ENCODE measurements at regions not wholly inside any gene's neighbourhood (a gene's known extent, or its start where the extent isn't known, plus 50 kb on each side); places are given as distances from the start of the nearest gene placed in this dataset.

- DNase-seq = no peak
Measured at GRCh38 chr7:67426654-67427053, 430.0 kb downstream of the TYW1 start.

- no peak for DNase-seq
Measured at GRCh38 chr7:67429735-67430134, 433.1 kb downstream of the TYW1 start.

GRCh38 chr7:67432536-67433234 lies 436.1 kb downstream of the TYW1 start:
- no peak for DNase-seq

- no peak for DNase-seq
Measured at GRCh38 chr7:67435894-67436535, 439.4 kb downstream of the TYW1 start.

GRCh38 chr7:67438198-67438882 lies 441.7 kb downstream of the TYW1 start:
- no peak for DNase-seq

- DNase-seq = no peak
Measured at GRCh38 chr7:67438913-67439505, 442.4 kb downstream of the TYW1 start.

- no peak for DNase-seq
Measured at GRCh38 chr7:67440321-67440720, 443.7 kb downstream of the TYW1 start.

- DNase-seq = no peak
Measured at GRCh38 chr7:67445728-67446127, 449.1 kb downstream of the TYW1 start.

GRCh38 chr7:67447297-67447696 lies 450.7 kb downstream of the TYW1 start:
- no peak for DNase-seq

GRCh38 chr7:67448271-67448670 lies 451.6 kb downstream of the TYW1 start:
- DNase-seq = no peak

- DNase-seq = no peak
Measured at GRCh38 chr7:67450171-67450570, 453.5 kb downstream of the TYW1 start.

GRCh38 chr7:67451306-67451705 lies 454.7 kb downstream of the TYW1 start:
- no peak for DNase-seq

- no peak for DNase-seq
Measured at GRCh38 chr7:67452516-67453026, 455.9 kb downstream of the TYW1 start.

GRCh38 chr7:67453580-67454380 lies 457.1 kb downstream of the TYW1 start:
- DNase-seq = no peak

- no peak for DNase-seq
Measured at GRCh38 chr7:67455508-67455907, 458.9 kb downstream of the TYW1 start.

- DNase-seq = no peak
Measured at GRCh38 chr7:67462781-67463191, 466.2 kb downstream of the TYW1 start.

GRCh38 chr7:67463316-67463715 lies 466.7 kb downstream of the TYW1 start:
- DNase-seq = no peak

- DNase-seq = no peak
Measured at GRCh38 chr7:67463983-67464382, 467.4 kb downstream of the TYW1 start.

GRCh38 chr7:67466109-67466508 lies 469.5 kb downstream of the TYW1 start:
- no peak for DNase-seq

GRCh38 chr7:67470256-67470751 lies 473.7 kb downstream of the TYW1 start:
- no peak for DNase-seq

- no peak for DNase-seq
Measured at GRCh38 chr7:67475293-67475692, 478.7 kb downstream of the TYW1 start.

GRCh38 chr7:67478066-67478465 lies 481.4 kb downstream of the TYW1 start:
- DNase-seq = no peak
